ENCODE measurements at regions not wholly inside any gene's neighbourhood (a gene's known extent, or its start where the extent isn't known, plus 50 kb on each side); places are given as distances from the start of the nearest gene placed in this dataset.

- DNase-seq (ENCODE audit: low spot score) = no peak
- no peak overlapping the region for H3K4me3 ChIP-seq
- no peak overlapping the region for H3K27ac ChIP-seq
- TF ChIP-seq CTCF (IDR thresholded peaks at IDR 0.05) = no peak
These were observed 76.6 kb downstream of the EDN1 start for GRCh38 chr6:12366731-12367130.

GRCh38 chr6:12367412-12367811, 77.3 kb downstream of the EDN1 start:
- Histone ChIP-seq H3K27ac (no peak overlapping the region), H3K4me3 (no peak overlapping the region)
- no peak for TF ChIP-seq CTCF (IDR thresholded peaks at IDR 0.05)
- DNase-seq (ENCODE audit: low spot score) = no peak

- no peak for TF ChIP-seq CTCF (IDR thresholded peaks at IDR 0.05)
- no peak for DNase-seq (ENCODE audit: low spot score)
- no peak overlapping the region for H3K27ac ChIP-seq
- no peak overlapping the region for H3K4me3 ChIP-seq
These were observed 79.2 kb downstream of the EDN1 start for GRCh38 chr6:12369355-12369754.

GRCh38 chr6:12369781-12370262, 79.7 kb downstream of the EDN1 start:
- no peak overlapping the region for H3K27ac ChIP-seq
- DNase-seq (ENCODE audit: low spot score) = no peak
- no peak for TF ChIP-seq CTCF (IDR thresholded peaks at IDR 0.05)
- H3K4me3 ChIP-seq = no peak overlapping the region

GRCh38 chr6:12371151-12371550, 81.0 kb downstream of the EDN1 start:
- Histone ChIP-seq H3K27ac (no peak overlapping the region), H3K4me3 (no peak overlapping the region)
- no peak for DNase-seq (ENCODE audit: low spot score)
- no peak for TF ChIP-seq CTCF (IDR thresholded peaks at IDR 0.05)

- TF ChIP-seq CTCF (IDR thresholded peaks at IDR 0.05) = no peak
- Histone ChIP-seq H3K4me3 (no peak overlapping the region), H3K27ac (peak overlapping the region in 1 of 2 donors; percentile 36)
- no peak for DNase-seq (ENCODE audit: low spot score)
These were observed 81.5 kb downstream of the EDN1 start for GRCh38 chr6:12371641-12372146.

GRCh38 chr6:12379181-12379580, 89.0 kb downstream of the EDN1 start:
- no peak for DNase-seq (ENCODE audit: low spot score)
- H3K27ac ChIP-seq = no peak overlapping the region
- no peak overlapping the region for H3K4me3 ChIP-seq
- no peak for TF ChIP-seq CTCF (IDR thresholded peaks at IDR 0.05)

Measured in coronary artery (tissue), 2 donors.